ENCODE measurements at regions not wholly inside any gene's neighbourhood (a gene's known extent, or its start where the extent isn't known, plus 50 kb on each side); places are given as distances from the start of the nearest gene placed in this dataset.

DNA sequence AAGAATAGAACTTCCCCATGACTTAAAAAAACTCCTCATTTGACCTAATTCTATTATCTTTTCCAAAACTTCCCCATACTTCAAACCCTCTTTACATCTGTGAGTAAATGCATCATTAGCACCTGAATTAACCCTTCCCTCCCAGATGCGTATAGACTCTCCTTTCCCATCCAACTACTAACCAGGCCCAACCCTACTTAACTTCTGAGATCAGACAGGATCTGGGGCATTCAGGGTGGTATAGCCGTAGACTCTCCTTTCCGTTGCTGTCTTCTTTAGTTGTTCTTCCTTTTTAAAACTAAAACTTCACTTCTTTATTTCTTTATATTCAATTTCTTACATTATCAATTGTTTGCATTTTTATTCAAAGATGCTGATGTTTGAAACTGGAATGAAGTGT is 165.2 kb downstream of the SLCO4C1 start:
- TF ChIP-seq, protein P1, sequence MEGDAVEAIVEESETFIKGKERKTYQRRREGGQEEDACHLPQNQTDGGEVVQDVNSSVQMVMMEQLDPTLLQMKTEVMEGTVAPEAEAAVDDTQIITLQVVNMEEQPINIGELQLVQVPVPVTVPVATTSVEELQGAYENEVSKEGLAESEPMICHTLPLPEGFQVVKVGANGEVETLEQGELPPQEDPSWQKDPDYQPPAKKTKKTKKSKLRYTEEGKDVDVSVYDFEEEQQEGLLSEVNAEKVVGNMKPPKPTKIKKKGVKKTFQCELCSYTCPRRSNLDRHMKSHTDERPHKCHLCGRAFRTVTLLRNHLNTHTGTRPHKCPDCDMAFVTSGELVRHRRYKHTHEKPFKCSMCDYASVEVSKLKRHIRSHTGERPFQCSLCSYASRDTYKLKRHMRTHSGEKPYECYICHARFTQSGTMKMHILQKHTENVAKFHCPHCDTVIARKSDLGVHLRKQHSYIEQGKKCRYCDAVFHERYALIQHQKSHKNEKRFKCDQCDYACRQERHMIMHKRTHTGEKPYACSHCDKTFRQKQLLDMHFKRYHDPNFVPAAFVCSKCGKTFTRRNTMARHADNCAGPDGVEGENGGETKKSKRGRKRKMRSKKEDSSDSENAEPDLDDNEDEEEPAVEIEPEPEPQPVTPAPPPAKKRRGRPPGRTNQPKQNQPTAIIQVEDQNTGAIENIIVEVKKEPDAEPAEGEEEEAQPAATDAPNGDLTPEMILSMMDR (conservative IDR thresholded peaks at IDR 0.05; ENCODE audit: low read depth, low read length) = no peak
- TF ChIP-seq EZH2 (IDR thresholded peaks at IDR 0.05; ENCODE audit: low read length, unreplicated experiment) (no peak), EZH2phosphoT487 (IDR thresholded peaks at IDR 0.05; ENCODE audit: borderline replicate concordance, low read length) (no peak)

Measured in PC-3 (cell line).